Lower lobe of right lung (tissue), 2 donors: ENCODE measurements at regions not wholly inside any gene's neighbourhood (a gene's known extent, or its start where the extent isn't known, plus 50 kb on each side); places are given as distances from the start of the nearest gene placed in this dataset.

Experiments
- ATAC-seq, 2 donors: fragments of 200-7000 bp; cut with Tn5 transposase; one replicate each; pipeline ENCODE4 v1.9.1; 2020 to 2022; ENCODE audit warnings: mild to moderate bottlenecking in 2 of 2, moderate library complexity in 2 of 2
- DNase-seq: peaks from one replicate; pipeline ENCODE4 v3.0.0-alpha.2; 2020
- H3K27ac ChIP-seq: fragments of 200-600 bp; one replicate; pipeline ENCODE4 v1.8.0; 2022
- H3K27me3 ChIP-seq: fragments of 200-600 bp; one replicate; pipeline ENCODE4 v1.8.0; 2022; ENCODE audit warnings: low read depth
- H3K36me3 ChIP-seq: fragments of 200-600 bp; one replicate; pipeline ENCODE4 v1.8.0; 2022; ENCODE audit warnings: mild to moderate bottlenecking
- H3K4me1 ChIP-seq: fragments of 200-600 bp; one replicate; pipeline ENCODE4 v1.8.0; 2022
- H3K4me3 ChIP-seq: fragments of 200-600 bp; one replicate; pipeline ENCODE4 v1.8.0; 2022; ENCODE audit warnings: mild to moderate bottlenecking
- H3K9me3 ChIP-seq: fragments of 200-600 bp; one replicate; pipeline ENCODE4 v1.8.0; 2022
- intact Hi-C: fragments of 100-400 bp; cut with DNase I; formaldehyde crosslinking; loops from one replicate; pipeline ENCODE4 v1.11.0; 2022
- TF ChIP-seq, protein P1 (sequence below): fragments of 200-600 bp; IDR thresholded peaks from one replicate; pipeline ENCODE4 v1.8.0; 2022; ENCODE audit warnings: antibody characterized with exemption, mild to moderate bottlenecking
- donor health status: DM: no; HTN: yes; CAD: no; lungs with severe emphysema.

DNA sequence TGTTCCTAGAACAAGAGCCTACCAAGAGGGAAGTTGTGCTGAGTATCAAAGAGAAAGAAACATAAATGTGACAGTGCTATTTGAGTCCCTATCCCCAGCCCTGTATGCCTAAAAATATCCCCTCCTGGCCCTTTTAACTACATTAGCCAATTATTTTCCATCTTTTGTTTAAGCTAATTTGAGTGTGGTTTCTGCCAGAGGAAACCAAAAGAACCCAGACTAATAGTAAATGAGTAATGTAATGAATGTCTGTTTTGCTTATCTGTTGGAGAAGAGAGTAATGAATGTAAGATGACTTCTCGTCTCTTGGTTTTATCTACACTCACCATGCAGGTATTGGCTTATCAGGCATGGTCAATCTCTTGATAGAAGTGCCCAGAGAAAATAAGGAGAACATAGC, 134.4 kb upstream of the CDK1 start:
- no peak overlapping the region for H3K4me3 ChIP-seq
- ATAC-seq (no peak), DNase-seq (no peak)
- intact Hi-C loops: loop anchor here (10.0 kb wide), 1 partner anchor 539 kb away; no protein-coding TSS in a partner anchor
- H3K9me3 ChIP-seq: no peaks in the 10 kb centered on the region
- TF ChIP-seq, protein P1, sequence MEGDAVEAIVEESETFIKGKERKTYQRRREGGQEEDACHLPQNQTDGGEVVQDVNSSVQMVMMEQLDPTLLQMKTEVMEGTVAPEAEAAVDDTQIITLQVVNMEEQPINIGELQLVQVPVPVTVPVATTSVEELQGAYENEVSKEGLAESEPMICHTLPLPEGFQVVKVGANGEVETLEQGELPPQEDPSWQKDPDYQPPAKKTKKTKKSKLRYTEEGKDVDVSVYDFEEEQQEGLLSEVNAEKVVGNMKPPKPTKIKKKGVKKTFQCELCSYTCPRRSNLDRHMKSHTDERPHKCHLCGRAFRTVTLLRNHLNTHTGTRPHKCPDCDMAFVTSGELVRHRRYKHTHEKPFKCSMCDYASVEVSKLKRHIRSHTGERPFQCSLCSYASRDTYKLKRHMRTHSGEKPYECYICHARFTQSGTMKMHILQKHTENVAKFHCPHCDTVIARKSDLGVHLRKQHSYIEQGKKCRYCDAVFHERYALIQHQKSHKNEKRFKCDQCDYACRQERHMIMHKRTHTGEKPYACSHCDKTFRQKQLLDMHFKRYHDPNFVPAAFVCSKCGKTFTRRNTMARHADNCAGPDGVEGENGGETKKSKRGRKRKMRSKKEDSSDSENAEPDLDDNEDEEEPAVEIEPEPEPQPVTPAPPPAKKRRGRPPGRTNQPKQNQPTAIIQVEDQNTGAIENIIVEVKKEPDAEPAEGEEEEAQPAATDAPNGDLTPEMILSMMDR: no peak
- H3K27ac ChIP-seq: no peak overlapping the region
- no peaks in the 10 kb centered on the region for H3K4me1 ChIP-seq
- H3K27me3 ChIP-seq: no peaks in the 10 kb centered on the region
- no peaks in the 10 kb centered on the region for H3K36me3 ChIP-seq

DNA sequence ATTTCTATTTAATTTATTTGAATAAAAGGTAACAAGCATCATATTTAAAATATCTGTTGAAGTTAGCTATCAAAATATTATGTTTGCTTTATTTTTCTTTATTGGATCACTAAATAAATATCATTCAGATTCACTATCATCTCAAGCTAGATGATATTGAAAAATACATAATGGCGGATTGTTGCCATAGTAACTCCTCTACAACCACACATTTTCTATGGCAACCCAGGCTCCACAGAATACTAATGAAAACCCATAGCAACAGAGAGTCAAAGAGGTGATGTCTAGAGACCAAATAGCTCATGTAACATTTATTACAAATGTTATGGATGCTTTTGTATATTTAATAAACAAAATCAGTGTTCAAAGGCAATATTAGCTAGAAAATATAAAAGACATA, 148.9 kb upstream of the CDK1 start:
- Histone ChIP-seq H3K27ac (no peak overlapping the region), H3K4me3 (no peak overlapping the region), H3K4me1 (no peaks in the 10 kb centered on the region), H3K27me3 (no peaks in the 10 kb centered on the region), H3K9me3 (no peaks in the 10 kb centered on the region), H3K36me3 (no peaks in the 10 kb centered on the region)
- DNase-seq (no peak), ATAC-seq (no peak)
- intact Hi-C loops: no loop called here
- TF ChIP-seq, protein P1: no peak

DNA sequence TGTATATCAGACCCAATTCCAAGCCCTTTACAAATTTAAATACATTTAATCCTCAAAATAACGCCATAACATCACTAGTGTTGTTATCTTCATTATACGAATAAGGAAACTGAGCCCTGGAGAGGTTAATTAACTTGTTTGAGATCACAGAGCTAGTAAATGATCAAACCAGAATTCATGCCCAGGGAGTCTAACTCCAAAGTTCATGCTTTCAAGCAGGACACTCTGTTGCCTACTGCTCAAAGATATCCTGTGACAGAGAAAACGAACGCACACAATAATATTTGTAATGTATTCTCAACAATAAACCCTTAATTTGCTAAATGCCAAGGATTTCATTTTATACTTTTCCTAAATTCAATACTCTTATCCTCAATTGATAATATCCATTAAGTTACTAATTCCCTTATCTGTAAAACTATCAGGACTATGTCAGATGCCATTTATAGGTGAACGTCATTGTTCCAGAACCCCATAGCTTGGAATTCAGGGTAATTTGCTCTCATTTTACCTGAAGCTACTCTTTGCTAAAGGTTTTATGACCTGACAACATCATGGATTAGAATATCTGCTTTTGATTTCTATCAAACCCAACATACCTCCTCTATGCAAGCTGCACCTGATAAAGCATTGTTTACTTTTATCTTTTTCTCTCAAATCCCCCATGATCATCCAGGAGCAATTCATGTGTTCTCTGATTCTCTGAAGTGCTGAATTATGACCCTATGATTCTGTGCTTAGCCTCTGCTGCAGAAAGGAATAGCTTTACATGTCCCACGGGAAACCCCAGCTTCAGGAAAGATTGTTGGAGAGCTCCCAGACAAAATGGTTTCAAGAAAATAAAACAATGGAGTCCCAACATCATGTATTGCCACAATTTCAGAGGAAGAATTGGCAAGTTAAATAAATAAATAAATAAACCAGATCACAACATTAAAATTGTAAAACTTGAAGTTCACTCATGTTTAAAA, 150.2 kb upstream of the CDK1 start:
- no peak overlapping the region for H3K4me3 ChIP-seq
- H3K27ac ChIP-seq: no peak overlapping the region
- no peaks in the 10 kb centered on the region for H3K9me3 ChIP-seq
- intact Hi-C loops: no loop called here
- no peaks in the 10 kb centered on the region for H3K27me3 ChIP-seq
- ATAC-seq (no peak), DNase-seq (no peak)
- no peaks in the 10 kb centered on the region for H3K4me1 ChIP-seq
- H3K36me3 ChIP-seq: no peaks in the 10 kb centered on the region
- TF ChIP-seq, protein P1: no peak

DNA sequence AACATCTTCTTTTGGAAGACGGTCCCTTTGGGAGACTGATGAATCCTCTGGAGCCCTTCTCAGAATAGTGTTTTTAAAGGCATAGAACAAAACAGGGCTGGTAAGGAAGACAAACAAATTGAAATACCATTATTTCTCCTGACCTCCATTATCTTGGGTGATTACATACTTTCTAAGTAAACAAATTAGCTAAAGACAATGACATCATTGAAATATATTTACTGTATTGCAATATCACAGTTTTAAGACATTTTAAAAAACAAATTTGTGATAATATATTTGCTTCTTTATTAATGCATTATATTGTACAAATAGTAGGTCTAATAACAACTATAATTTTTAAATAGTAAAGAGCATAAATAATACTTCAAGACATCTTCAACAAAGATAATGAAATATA, 152.2 kb upstream of the CDK1 start:
- Histone ChIP-seq H3K4me1 (no peaks in the 10 kb centered on the region), H3K9me3 (no peaks in the 10 kb centered on the region), H3K4me3 (no peak overlapping the region), H3K27me3 (no peaks in the 10 kb centered on the region), H3K36me3 (no peaks in the 10 kb centered on the region), H3K27ac (no peak overlapping the region)
- no peak for ATAC-seq
- DNase-seq: no peak
- intact Hi-C loops: no loop called here
- TF ChIP-seq, protein P1: no peak

DNA sequence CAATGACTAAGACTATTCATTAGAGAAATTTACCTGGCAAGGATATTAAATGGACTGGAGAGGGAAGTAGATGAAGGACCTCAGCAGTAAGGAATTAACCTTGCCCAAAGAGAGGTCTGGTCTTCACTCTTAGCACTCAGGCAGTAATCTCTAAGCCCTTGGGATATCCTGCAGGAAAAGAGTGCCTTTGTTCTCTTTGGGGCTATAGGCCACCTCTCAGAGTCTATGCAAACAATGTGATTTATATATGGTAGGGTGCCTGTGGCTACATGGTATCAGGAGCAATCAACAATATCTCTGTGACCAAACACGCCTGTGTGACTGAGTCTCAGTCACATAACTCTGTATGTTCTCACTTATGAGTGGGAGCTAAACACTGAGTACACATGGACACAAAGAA, 154.7 kb upstream of the CDK1 start:
- Histone ChIP-seq H3K4me1 (no peaks in the 10 kb centered on the region), H3K4me3 (no peak overlapping the region), H3K36me3 (no peaks in the 10 kb centered on the region), H3K27me3 (no peaks in the 10 kb centered on the region), H3K9me3 (no peaks in the 10 kb centered on the region), H3K27ac (no peak overlapping the region)
- TF ChIP-seq, protein P1: no peak
- no peak for ATAC-seq
- no peak for DNase-seq
- intact Hi-C loops: no loop called here
